ENCODE measurements at regions not wholly inside any gene's neighbourhood (a gene's known extent, or its start where the extent isn't known, plus 50 kb on each side); places are given as distances from the start of the nearest gene placed in this dataset.

DNA sequence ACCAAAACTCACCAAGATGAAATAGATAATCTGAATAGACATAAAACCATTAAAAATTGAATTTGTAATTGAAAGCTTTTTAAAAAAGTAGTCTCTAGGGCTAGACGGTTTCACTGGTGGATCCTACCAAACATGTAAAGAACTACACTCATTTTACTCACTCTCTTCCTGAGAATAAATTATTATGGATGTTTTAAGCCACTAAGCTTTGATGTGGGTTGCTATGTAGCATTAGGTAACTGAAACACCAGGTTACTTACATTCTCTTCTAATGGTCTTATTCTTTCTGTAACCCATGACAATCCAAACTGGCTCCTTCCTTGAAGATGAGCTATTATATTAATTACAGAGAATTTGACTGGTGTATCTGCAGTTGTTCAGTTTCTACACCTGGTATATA is 385.1 kb downstream of the PPP1R2C start:
- no peak overlapping the region for H2AK5ac ChIP-seq (ENCODE audit: low read depth, low read length)
- H2BK15ac ChIP-seq (ENCODE audit: low read length), result no peak overlapping the region
- no peak overlapping the region for H3K27ac ChIP-seq (replicated peaks; ENCODE audit: low read length)
- H2BK120ac ChIP-seq (ENCODE audit: low read depth, low read length), result no peak overlapping the region
- H2AFZ ChIP-seq (ENCODE audit: low read length), result no peak overlapping the region
- WGBS, 2 donors (ENCODE audit: extremely low coverage in 2 of 2, insufficient read length in 2 of 2, insufficient replicate concordance in 1 of 2), result no CpG with 5 or more reads among the region's 1 CpG
- H3K79me1 ChIP-seq (ENCODE audit: low read depth, low read length), result no peaks in the 10 kb centered on the region
- no peaks in the 10 kb centered on the region for H3K9me3 ChIP-seq (replicated peaks in 1 of 2; ENCODE audit: control insufficient read depth in 2 of 2, insufficient read depth in 1 of 2, low read depth in 1 of 2, low read length in 2 of 2)
- no peak overlapping the region for H3K4ac ChIP-seq (ENCODE audit: low read length)
- H3K36me3 ChIP-seq (replicated peaks in 1 of 2; ENCODE audit: control insufficient read depth in 2 of 2, insufficient read depth in 2 of 2, low read length in 2 of 2), result no peaks in the 10 kb centered on the region
- H3K14ac ChIP-seq (ENCODE audit: low read length), result no peak overlapping the region
- H4K8ac ChIP-seq (ENCODE audit: low read depth, low read length), result no peak overlapping the region
- no peak overlapping the region for H2BK12ac ChIP-seq (ENCODE audit: low read length)
- H3K4me3 ChIP-seq (ENCODE audit: low read length in 2 of 2), result no peak overlapping the region
- no peak overlapping the region for H2BK5ac ChIP-seq (ENCODE audit: low read length)
- DNase-seq (ENCODE audit: low spot score), result no peak
- no peaks in the 10 kb centered on the region for H3K4me1 ChIP-seq (ENCODE audit: control insufficient read depth in 2 of 2, insufficient read depth in 1 of 2, low read depth in 1 of 2, low read length in 2 of 2)
- H3K9ac ChIP-seq (ENCODE audit: low read depth, low read length, poor library complexity), result no peak overlapping the region
- H4K91ac ChIP-seq (ENCODE audit: low read depth, low read length, poor library complexity), result no peak overlapping the region
- peaks cover 0 to 2% (median 0%) of the 10 kb centered on the region in 3 experiments for H3K27me3 ChIP-seq (ENCODE audit: control insufficient read depth in 3 of 3, insufficient read depth in 3 of 3, low read depth in 1 of 3, low read length in 3 of 3)
- H3K18ac ChIP-seq (ENCODE audit: low read length), result no peak overlapping the region
- H3K23ac ChIP-seq (ENCODE audit: low read depth, low read length, poor library complexity), result no peak overlapping the region
- H3K4me2 ChIP-seq (ENCODE audit: insufficient read depth, low read length, poor library complexity, severe bottlenecking), result no peak overlapping the region

DNA sequence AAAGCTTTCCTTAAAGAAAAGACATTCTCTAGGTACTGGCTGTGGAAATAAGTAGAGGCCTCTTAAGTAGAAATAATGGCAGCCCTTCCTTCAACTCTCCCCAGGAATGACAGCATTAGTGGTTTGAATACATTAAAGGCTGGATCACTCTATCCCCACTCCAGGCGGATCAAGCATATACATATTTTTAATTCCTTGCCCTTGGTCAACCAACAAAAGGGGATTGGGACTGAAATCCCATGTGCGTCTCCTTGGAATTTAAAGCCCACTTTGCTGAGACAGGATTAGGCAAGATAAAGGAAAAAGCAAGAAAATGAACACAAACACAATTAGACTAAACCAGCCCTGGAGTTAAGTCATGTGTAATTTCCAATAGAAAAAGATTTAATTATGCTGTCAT is 391.3 kb downstream of the PPP1R2C start:
- DNase-seq (ENCODE audit: low spot score), result no peak
- Histone ChIP-seq H2AK5ac (ENCODE audit: low read depth, low read length) (no peak overlapping the region), H3K36me3 (replicated peaks in 1 of 2; ENCODE audit: control insufficient read depth in 2 of 2, insufficient read depth in 2 of 2, low read length in 2 of 2) (no peaks in the 10 kb centered on the region), H3K18ac (ENCODE audit: low read length) (no peak overlapping the region), H3K4ac (ENCODE audit: low read length) (no peak overlapping the region), H3K27me3 (ENCODE audit: control insufficient read depth in 3 of 3, insufficient read depth in 3 of 3, low read depth in 1 of 3, low read length in 3 of 3) (no peaks in the 10 kb centered on the region), H3K4me2 (ENCODE audit: insufficient read depth, low read length, poor library complexity, severe bottlenecking) (no peak overlapping the region), H4K91ac (ENCODE audit: low read depth, low read length, poor library complexity) (no peak overlapping the region), H2BK12ac (ENCODE audit: low read length) (no peak overlapping the region), H4K8ac (ENCODE audit: low read depth, low read length) (no peak overlapping the region), H3K9me3 (replicated peaks in 1 of 2; ENCODE audit: control insufficient read depth in 2 of 2, insufficient read depth in 1 of 2, low read depth in 1 of 2, low read length in 2 of 2) (no peaks in the 10 kb centered on the region), H3K23ac (ENCODE audit: low read depth, low read length, poor library complexity) (no peak overlapping the region), H2AFZ (ENCODE audit: low read length) (no peak overlapping the region), H2BK5ac (ENCODE audit: low read length) (no peak overlapping the region), H3K27ac (replicated peaks; ENCODE audit: low read length) (no peak overlapping the region), H2BK120ac (ENCODE audit: low read depth, low read length) (no peak overlapping the region), H3K4me3 (ENCODE audit: low read length in 2 of 2) (no peak overlapping the region), H3K14ac (ENCODE audit: low read length) (no peak overlapping the region), H3K9ac (ENCODE audit: low read depth, low read length, poor library complexity) (no peak overlapping the region), H3K79me1 (ENCODE audit: low read depth, low read length) (no peaks in the 10 kb centered on the region), H3K4me1 (ENCODE audit: control insufficient read depth in 2 of 2, insufficient read depth in 1 of 2, low read depth in 1 of 2, low read length in 2 of 2) (peaks cover 0 to 3% of the 10 kb centered on the region in 2 donors), H2BK15ac (ENCODE audit: low read length) (no peak overlapping the region)
- no CpG with 5 or more reads among the region's 2 CpGs for WGBS, 2 donors (ENCODE audit: extremely low coverage in 2 of 2, insufficient read length in 2 of 2, insufficient replicate concordance in 1 of 2)

DNA sequence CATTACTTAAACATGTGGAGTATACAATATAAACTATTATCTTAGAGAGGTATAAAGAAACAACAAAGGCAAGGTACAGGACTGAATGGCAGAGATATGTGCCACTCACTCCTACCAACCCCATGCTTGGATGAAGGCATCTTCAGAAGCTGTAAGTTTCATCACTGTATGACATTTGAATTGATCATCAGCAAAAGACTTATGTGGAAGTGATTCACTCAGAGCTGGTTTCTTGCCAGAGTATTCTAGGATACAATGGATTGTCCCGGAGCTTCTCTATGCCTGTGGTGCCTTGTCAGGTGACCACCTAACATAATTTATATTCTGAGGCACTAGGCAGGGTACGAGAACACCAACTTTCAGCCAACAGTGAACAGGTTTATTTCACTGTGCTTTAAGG is 392.2 kb downstream of the PPP1R2C start:
- Histone ChIP-seq H2BK5ac (ENCODE audit: low read length) (no peak overlapping the region), H2BK15ac (ENCODE audit: low read length) (no peak overlapping the region), H3K9me3 (replicated peaks in 1 of 2; ENCODE audit: control insufficient read depth in 2 of 2, insufficient read depth in 1 of 2, low read depth in 1 of 2, low read length in 2 of 2) (no peaks in the 10 kb centered on the region), H4K8ac (ENCODE audit: low read depth, low read length) (no peak overlapping the region), H3K4me2 (ENCODE audit: insufficient read depth, low read length, poor library complexity, severe bottlenecking) (no peak overlapping the region), H2AK5ac (ENCODE audit: low read depth, low read length) (no peak overlapping the region), H2BK12ac (ENCODE audit: low read length) (no peak overlapping the region), H3K4me3 (ENCODE audit: low read length in 2 of 2) (no peak overlapping the region), H3K4ac (ENCODE audit: low read length) (no peak overlapping the region), H3K14ac (ENCODE audit: low read length) (no peak overlapping the region), H3K36me3 (replicated peaks in 1 of 2; ENCODE audit: control insufficient read depth in 2 of 2, insufficient read depth in 2 of 2, low read length in 2 of 2) (no peaks in the 10 kb centered on the region), H3K18ac (ENCODE audit: low read length) (no peak overlapping the region), H3K27me3 (ENCODE audit: control insufficient read depth in 3 of 3, insufficient read depth in 3 of 3, low read depth in 1 of 3, low read length in 3 of 3) (no peaks in the 10 kb centered on the region), H3K79me1 (ENCODE audit: low read depth, low read length) (no peaks in the 10 kb centered on the region), H4K91ac (ENCODE audit: low read depth, low read length, poor library complexity) (no peak overlapping the region), H2AFZ (ENCODE audit: low read length) (no peak overlapping the region), H3K27ac (replicated peaks; ENCODE audit: low read length) (no peak overlapping the region), H3K4me1 (ENCODE audit: control insufficient read depth in 2 of 2, insufficient read depth in 1 of 2, low read depth in 1 of 2, low read length in 2 of 2) (peaks cover 0 to 3% of the 10 kb centered on the region in 2 donors), H3K23ac (ENCODE audit: low read depth, low read length, poor library complexity) (no peak overlapping the region), H2BK120ac (ENCODE audit: low read depth, low read length) (no peak overlapping the region), H3K9ac (ENCODE audit: low read depth, low read length, poor library complexity) (no peak overlapping the region)
- no CpG with 5 or more reads among the region's 2 CpGs for WGBS, 2 donors (ENCODE audit: extremely low coverage in 2 of 2, insufficient read length in 2 of 2, insufficient replicate concordance in 1 of 2)
- DNase-seq (ENCODE audit: low spot score), result no peak

DNA sequence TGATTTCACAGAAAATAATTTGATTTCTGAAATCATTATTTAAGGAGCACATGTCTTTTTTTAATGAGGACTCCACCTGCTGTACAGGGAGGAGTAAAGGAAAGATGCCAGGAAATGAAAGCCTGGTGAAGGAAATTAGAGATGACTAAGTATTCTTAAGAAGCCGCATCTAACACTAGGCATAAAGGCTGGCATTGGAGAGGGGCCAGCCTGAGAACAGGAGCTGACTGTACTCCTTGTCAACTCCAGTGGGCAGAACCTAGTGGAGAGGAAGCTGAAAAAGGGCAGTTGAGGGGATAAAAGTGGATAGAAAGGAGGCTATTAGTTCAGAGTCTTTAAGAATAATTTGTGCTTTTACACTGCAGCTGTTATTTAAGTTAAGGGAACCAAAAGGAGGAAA is 393.0 kb downstream of the PPP1R2C start:
- no peak overlapping the region for H4K8ac ChIP-seq (ENCODE audit: low read depth, low read length)
- no peak overlapping the region for H3K18ac ChIP-seq (ENCODE audit: low read length)
- no peaks in the 10 kb centered on the region for H3K9me3 ChIP-seq (replicated peaks in 1 of 2; ENCODE audit: control insufficient read depth in 2 of 2, insufficient read depth in 1 of 2, low read depth in 1 of 2, low read length in 2 of 2)
- no peak overlapping the region for H2BK12ac ChIP-seq (ENCODE audit: low read length)
- no peak overlapping the region for H3K14ac ChIP-seq (ENCODE audit: low read length)
- H3K4me2 ChIP-seq (ENCODE audit: insufficient read depth, low read length, poor library complexity, severe bottlenecking), result no peak overlapping the region
- H3K27me3 ChIP-seq (ENCODE audit: control insufficient read depth in 3 of 3, insufficient read depth in 3 of 3, low read depth in 1 of 3, low read length in 3 of 3), result no peaks in the 10 kb centered on the region
- no peak overlapping the region for H2AK5ac ChIP-seq (ENCODE audit: low read depth, low read length)
- no peak overlapping the region for H2AFZ ChIP-seq (ENCODE audit: low read length)
- H3K9ac ChIP-seq (ENCODE audit: low read depth, low read length, poor library complexity), result no peak overlapping the region
- H3K79me1 ChIP-seq (ENCODE audit: low read depth, low read length), result no peaks in the 10 kb centered on the region
- no peaks in the 10 kb centered on the region for H3K36me3 ChIP-seq (replicated peaks in 1 of 2; ENCODE audit: control insufficient read depth in 2 of 2, insufficient read depth in 2 of 2, low read length in 2 of 2)
- no peak overlapping the region for H3K23ac ChIP-seq (ENCODE audit: low read depth, low read length, poor library complexity)
- WGBS, 2 donors (ENCODE audit: extremely low coverage in 2 of 2, insufficient read length in 2 of 2, insufficient replicate concordance in 1 of 2), result no CpG with 5 or more reads among the region's 1 CpG
- H3K4ac ChIP-seq (ENCODE audit: low read length), result no peak overlapping the region
- H2BK120ac ChIP-seq (ENCODE audit: low read depth, low read length), result no peak overlapping the region
- H3K4me3 ChIP-seq (ENCODE audit: low read length in 2 of 2), result no peak overlapping the region
- no peak overlapping the region for H3K27ac ChIP-seq (replicated peaks; ENCODE audit: low read length)
- DNase-seq (ENCODE audit: low spot score), result no peak
- H4K91ac ChIP-seq (ENCODE audit: low read depth, low read length, poor library complexity), result no peak overlapping the region
- no peak overlapping the region for H2BK15ac ChIP-seq (ENCODE audit: low read length)
- no peak overlapping the region for H2BK5ac ChIP-seq (ENCODE audit: low read length)
- peaks cover 0 to 3% of the 10 kb centered on the region in 2 donors for H3K4me1 ChIP-seq (ENCODE audit: control insufficient read depth in 2 of 2, insufficient read depth in 1 of 2, low read depth in 1 of 2, low read length in 2 of 2)
